HG02759 (cell line): ENCODE measurements at regions not wholly inside any gene's neighbourhood (a gene's known extent, or its start where the extent isn't known, plus 50 kb on each side); places are given as distances from the start of the nearest gene placed in this dataset.

Source experiments
- ATAC-seq: cut with Tn5 transposase; IDR thresholded peaks from one replicate; pipeline ENCODE4 v1.9.1; 2021; ENCODE audit warnings: mild to moderate bottlenecking, moderate library complexity; ENCODE audit not compliant: unreplicated experiment

- no peak for ATAC-seq
Observed at GRCh38 chr16:73387979-73388378, 340.1 kb upstream of the ZFHX3 start.

- ATAC-seq, result no peak
Observed at GRCh38 chr16:73385696-73386095, 337.8 kb upstream of the ZFHX3 start.

- no peak for ATAC-seq
Observed at GRCh38 chr16:73384506-73385089, 336.7 kb upstream of the ZFHX3 start.

GRCh38 chr16:73383988-73384365 lies 336.0 kb upstream of the ZFHX3 start:
- ATAC-seq, result no peak

GRCh38 chr16:73383195-73383987 lies 335.5 kb upstream of the ZFHX3 start:
- no peak for ATAC-seq

GRCh38 chr16:73378471-73378870 lies 330.5 kb upstream of the ZFHX3 start:
- no peak for ATAC-seq

GRCh38 chr16:73371584-73372319 lies 323.8 kb upstream of the ZFHX3 start:
- ATAC-seq, result no peak

GRCh38 chr16:73369851-73370250 lies 321.9 kb upstream of the ZFHX3 start:
- ATAC-seq, result no peak

- ATAC-seq, result no peak
Observed at GRCh38 chr16:73368715-73369114, 320.8 kb upstream of the ZFHX3 start.

GRCh38 chr16:73365016-73365551 lies 317.2 kb upstream of the ZFHX3 start:
- no peak for ATAC-seq

GRCh38 chr16:73364413-73364812 lies 316.5 kb upstream of the ZFHX3 start:
- ATAC-seq, result no peak

- no peak for ATAC-seq
Observed at GRCh38 chr16:73361061-73361460, 313.1 kb upstream of the ZFHX3 start.

GRCh38 chr16:73356401-73357079 lies 308.6 kb upstream of the ZFHX3 start:
- no peak for ATAC-seq

GRCh38 chr16:73355981-73356380 lies 308.1 kb upstream of the ZFHX3 start:
- ATAC-seq, result no peak

GRCh38 chr16:73354434-73354833 lies 306.5 kb upstream of the ZFHX3 start:
- no peak for ATAC-seq

- ATAC-seq, result no peak
Observed at GRCh38 chr16:73350707-73351452, 303.0 kb upstream of the ZFHX3 start.

GRCh38 chr16:73347500-73348375 lies 299.8 kb upstream of the ZFHX3 start:
- ATAC-seq, result no peak

GRCh38 chr16:73339821-73340220 lies 291.9 kb upstream of the ZFHX3 start:
- no peak for ATAC-seq
